AG08396 (cell line): ENCODE measurements at regions not wholly inside any gene's neighbourhood (a gene's known extent, or its start where the extent isn't known, plus 50 kb on each side); places are given as distances from the start of the nearest gene placed in this dataset.

Source experiments
- DNase-seq: peaks from one replicate; pipeline ENCODE4 v3.0.0; 2012; ENCODE audit warnings: low spot score, mixed read lengths

DNA sequence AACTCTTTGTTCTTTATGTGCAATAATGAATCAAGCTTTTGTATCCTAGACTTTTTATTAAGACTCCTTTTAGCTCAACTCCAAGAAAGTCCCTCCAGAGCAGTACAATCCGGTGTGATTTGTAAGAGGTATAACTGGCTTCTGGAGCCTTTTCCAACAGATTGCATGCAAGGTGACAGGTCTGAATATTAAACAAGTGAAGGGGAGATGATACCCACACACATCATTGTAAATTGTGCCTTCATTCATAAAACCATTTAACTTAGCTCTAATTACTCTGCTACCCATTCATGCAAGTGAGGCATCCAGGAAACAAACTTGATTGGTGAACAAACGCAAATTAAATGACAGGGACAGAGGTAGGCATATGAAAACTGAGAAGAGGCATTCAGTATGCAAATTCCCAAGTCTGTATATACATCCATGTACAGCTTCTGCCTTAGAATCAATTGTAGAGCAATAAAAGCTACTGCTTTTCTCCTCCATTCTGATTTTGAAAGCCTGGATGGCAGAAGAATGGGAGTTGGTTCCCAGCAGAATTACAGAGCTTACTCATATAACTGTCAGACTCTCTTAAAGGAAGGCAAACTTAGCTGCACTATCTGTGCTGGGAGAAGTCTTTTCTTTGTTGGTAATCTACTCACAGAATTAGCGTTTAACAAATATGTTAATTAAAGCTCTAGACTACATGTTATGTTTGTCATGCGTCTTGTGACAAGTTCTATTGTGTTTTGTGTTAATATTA lies 261.0 kb upstream of the CDH6 start:
- DNase-seq: no peak

DNA sequence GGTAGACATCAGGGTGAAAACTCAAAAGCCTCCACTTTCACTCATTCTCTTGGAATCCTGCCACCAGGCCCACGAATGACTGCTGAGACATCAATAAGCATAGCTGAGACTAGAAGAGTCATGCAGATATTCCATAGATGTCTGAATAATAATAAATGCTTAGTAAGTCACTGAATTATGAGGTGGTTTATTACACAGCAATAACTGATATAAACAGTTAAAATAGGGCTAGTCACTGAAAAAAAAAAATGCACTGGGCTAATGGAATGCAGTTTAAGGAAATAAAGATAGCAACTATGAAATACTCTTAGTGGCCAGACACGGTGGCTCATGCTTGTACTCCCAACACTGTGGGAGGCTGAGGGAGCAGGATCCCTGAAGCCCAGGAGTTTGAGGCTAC lies 262.8 kb upstream of the CDH6 start:
- peak; percentile 13 for DNase-seq

DNA sequence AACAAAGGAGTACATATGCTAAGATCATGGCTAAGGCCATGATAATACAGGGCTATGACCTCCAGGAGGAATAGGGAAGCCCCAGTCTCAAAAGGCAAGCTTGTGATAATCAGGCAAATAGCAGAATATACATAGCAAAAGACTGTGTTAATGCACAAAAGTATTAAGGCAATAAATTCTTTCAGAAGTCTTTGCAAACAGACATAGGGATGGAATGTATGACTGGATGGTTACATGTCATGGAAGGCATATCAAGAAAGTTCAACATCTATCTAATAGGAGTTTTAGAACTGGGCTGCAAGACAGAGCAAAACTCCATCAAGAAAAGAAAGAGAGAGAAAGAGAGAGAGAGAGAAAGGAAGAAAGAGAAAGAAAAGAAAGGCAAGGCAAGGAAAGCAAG lies 264.5 kb upstream of the CDH6 start:
- DNase-seq: no peak

DNA sequence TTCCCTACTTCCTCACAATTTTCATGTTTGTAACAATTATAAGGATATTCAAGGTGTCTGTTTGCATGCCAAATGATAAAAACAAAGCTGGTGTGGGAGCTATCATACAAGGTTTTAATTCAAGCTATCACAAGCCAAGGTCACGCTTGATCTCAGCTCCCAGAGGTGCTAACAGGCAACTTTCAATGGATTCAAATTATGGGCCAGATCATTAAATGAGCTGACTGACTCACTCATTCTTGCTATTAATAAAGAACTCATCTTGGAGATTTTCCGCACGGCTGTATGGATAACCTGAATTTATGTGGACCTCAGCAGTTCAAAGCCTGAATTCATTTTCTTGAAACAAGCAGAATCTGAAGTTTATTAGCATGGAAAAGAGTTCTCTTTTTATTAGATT lies 267.3 kb upstream of the CDH6 start:
- no peak for DNase-seq

DNA sequence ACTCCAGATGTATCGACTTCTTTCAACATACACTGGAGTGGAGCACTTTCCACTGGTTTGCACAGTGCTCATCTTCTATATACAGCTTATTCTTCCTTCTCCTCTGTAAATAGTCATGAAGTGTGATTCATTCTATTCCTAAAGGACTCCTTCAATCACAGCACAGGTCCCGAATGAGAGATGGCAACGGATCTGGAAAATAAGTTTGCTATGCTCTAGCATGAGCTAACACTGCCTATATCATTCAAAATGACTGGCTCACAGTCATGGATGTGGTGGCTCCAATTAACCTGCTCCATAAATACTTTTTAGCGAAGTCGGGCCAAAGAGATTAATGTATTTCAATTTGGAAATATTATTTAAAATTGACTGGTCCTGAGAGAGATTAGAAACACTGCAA lies 272.1 kb upstream of the CDH6 start:
- no peak for DNase-seq

- DNase-seq: peak; percentile 24
Measured at GRCh38 chr5:30918171-30918570, 275.3 kb upstream of the CDH6 start.

DNA sequence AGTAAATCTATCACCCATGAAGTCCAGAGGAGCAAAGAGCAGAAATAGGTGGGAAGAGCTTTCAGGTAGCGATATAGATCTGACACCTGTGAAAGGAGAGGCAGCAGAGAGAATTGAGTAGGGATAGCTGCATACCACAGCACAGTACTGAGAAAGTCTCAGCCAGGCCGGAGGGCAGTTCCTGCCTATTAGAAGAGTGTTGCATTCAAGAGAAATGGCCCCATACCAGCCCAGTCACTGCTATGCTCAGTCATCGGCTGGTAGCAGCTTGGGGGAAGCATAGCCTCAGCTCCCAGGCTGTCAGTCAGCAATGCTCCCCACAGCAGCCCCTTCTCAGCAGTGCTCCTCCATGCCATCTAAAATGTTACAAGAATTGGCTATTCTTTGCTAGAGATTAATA lies 285.1 kb upstream of the CDH6 start:
- DNase-seq: no peak

- no peak for DNase-seq
Measured at GRCh38 chr5:30900367-30900766, 293.1 kb upstream of the CDH6 start.

- peak; percentile 12 for DNase-seq
Measured at GRCh38 chr5:30894811-30895210, 298.7 kb upstream of the CDH6 start.

- DNase-seq: no peak
Measured at GRCh38 chr5:30891660-30892059, 301.8 kb upstream of the CDH6 start.

GRCh38 chr5:30890377-30890776 lies 303.1 kb upstream of the CDH6 start:
- DNase-seq: no peak

DNA sequence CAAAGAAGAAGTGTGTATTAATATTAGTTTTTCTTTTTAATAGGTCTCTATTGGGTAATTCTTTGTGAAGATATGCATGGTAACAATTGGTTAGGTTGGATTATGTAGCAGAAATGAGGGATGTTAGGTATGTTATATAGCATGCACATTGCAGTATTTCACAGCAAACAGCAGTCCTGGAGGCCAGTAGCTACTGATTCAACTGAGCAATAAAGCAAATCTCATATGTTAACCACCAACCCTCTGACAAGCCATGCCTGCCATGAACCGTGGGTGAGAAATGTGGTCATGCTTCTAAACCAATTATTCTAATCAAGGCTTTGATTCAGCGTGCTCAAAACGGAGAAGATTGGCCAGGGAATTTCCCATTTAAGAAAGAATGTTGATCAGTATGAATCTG lies 313.0 kb upstream of the CDH6 start:
- no peak for DNase-seq

- no peak for DNase-seq
Measured at GRCh38 chr5:30879887-30880286, 313.6 kb upstream of the CDH6 start.

- DNase-seq: no peak
Measured at GRCh38 chr5:30878746-30879145, 314.7 kb upstream of the CDH6 start.

DNA sequence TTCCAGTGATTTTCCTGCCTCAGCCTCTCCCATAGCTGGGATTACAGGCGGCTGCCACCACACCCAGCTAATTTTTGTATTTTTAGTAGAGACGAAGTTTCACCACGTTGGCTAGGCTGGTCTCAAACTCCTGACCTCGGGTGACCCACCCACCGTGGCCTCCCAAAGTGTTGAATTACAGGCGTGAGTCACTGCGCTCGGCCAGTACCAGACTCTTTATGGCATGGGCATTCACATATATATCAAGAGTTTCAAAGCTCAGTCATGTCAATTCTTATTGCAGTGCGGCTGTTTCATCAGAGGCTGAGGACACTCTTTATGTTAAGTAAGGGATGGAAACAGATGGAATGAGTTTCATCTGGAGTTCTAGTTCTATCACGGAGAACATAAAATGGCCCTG lies 315.2 kb upstream of the CDH6 start:
- no peak for DNase-seq

GRCh38 chr5:30874241-30875034 lies 319.0 kb upstream of the CDH6 start:
- no peak for DNase-seq

- no peak for DNase-seq
Measured at GRCh38 chr5:30871196-30871595, 322.3 kb upstream of the CDH6 start.

GRCh38 chr5:30867711-30868110 lies 325.8 kb upstream of the CDH6 start:
- DNase-seq: no peak

DNA sequence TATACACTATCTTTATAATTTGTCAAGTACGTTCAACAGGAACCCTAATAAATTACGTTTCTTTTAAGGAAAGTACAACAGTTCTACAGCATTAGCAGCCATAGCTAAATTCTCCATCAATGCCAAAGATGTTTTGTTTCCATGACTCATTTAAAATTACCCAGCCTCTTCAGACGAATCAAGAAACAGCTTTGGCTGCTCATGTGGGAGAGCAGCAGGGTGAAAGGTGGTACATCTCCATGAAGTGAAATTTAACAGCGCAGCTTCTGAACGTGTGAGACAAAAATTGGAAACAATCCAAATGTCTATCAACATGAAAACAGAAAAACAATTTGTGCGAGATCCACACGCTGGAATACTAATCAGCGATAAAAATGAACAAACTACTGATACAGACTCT lies 327.3 kb upstream of the CDH6 start:
- DNase-seq: no peak

DNA sequence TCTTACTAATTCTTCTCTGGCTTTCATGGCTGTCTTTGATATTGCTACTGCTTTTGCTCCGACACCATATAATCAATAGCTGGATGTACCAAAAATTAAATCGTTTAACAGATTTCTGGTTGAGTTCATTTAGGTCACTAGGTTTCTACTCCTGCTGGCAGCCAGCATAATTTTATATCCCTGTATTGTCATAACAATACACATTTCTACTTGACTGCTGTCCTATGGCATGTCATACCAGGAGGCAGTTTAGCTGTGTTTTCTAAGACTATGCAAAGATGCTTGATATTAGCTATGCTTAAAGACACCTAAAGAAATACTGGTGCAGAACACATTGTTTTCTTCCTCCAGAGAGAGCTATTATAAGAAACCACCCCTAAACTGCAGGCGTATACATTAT lies 337.2 kb upstream of the CDH6 start:
- DNase-seq: no peak

GRCh38 chr5:30853158-30853557 lies 340.3 kb upstream of the CDH6 start:
- no peak for DNase-seq

- no peak for DNase-seq
Measured at GRCh38 chr5:30850866-30851265, 342.6 kb upstream of the CDH6 start.

- DNase-seq: peak; percentile 44
Measured at GRCh38 chr5:30849931-30850710, 343.4 kb upstream of the CDH6 start.
